ENCODE measurements at regions not wholly inside any gene's neighbourhood (a gene's known extent, or its start where the extent isn't known, plus 50 kb on each side); places are given as distances from the start of the nearest gene placed in this dataset.

DNA sequence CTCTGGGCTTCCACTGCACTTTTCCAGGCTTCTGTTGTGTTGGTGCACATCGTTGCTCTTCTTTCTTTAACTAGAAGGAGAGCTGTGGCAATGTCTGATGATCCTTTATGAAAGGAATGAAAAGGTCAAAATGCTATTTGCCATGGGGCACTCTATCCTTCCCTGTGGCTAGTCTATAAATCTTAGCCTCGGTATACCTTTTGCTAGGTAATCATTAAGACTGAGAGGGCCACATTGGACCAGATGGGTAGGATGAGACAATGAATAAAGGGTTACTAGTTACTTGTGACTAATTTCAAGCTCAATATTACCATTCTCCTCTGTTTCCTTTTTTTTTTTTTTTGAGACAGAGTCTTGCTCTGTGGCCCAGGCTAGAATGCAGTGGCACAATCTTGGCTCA lies 89.4 kb upstream of the C1orf87 start:
- no peak overlapping the region for H3K4me3 ChIP-seq
- H3K4me1 ChIP-seq (replicated peaks; ENCODE audit: insufficient read depth): peaks cover 4% of the 10 kb centered on the region; the same call in 1 of the 2 replicates
- ChIA-PET POLR2A (ENCODE audit: unreplicated experiment) (no interaction called here), CTCF (no interaction called here)
- no peaks in the 10 kb centered on the region for H4K20me1 ChIP-seq (ENCODE audit: insufficient read depth)
- no peaks in the 10 kb centered on the region for H3K9me2 ChIP-seq (ENCODE audit: insufficient read depth)
- H2AFZ ChIP-seq: no peak overlapping the region
- no peak for TF ChIP-seq EZH2 (IDR thresholded peaks at IDR 0.05; ENCODE audit: low read depth)
- TF ChIP-seq, protein P1, sequence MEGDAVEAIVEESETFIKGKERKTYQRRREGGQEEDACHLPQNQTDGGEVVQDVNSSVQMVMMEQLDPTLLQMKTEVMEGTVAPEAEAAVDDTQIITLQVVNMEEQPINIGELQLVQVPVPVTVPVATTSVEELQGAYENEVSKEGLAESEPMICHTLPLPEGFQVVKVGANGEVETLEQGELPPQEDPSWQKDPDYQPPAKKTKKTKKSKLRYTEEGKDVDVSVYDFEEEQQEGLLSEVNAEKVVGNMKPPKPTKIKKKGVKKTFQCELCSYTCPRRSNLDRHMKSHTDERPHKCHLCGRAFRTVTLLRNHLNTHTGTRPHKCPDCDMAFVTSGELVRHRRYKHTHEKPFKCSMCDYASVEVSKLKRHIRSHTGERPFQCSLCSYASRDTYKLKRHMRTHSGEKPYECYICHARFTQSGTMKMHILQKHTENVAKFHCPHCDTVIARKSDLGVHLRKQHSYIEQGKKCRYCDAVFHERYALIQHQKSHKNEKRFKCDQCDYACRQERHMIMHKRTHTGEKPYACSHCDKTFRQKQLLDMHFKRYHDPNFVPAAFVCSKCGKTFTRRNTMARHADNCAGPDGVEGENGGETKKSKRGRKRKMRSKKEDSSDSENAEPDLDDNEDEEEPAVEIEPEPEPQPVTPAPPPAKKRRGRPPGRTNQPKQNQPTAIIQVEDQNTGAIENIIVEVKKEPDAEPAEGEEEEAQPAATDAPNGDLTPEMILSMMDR (conservative IDR thresholded peaks at IDR 0.05): no peak
- no peak overlapping the region for H3K27ac ChIP-seq
- intact Hi-C loops (cut with micrococcal nuclease; ENCODE audit: unreplicated experiment): no loop called here
- H3K4me2 ChIP-seq: no peak overlapping the region
- no peaks in the 10 kb centered on the region for H3K9me3 ChIP-seq (ENCODE audit: insufficient read depth, low read depth)
- no peaks in the 10 kb centered on the region for H3K79me2 ChIP-seq (ENCODE audit: low read depth)
- BruUV-seq (replicated peaks): no TSS peak
- H3K27me3 ChIP-seq (ENCODE audit: insufficient read depth, low read depth): no peaks in the 10 kb centered on the region
- no peak for DNase-seq
- no peaks in the 10 kb centered on the region for H3F3A ChIP-seq (ENCODE audit: insufficient read depth, low read depth)
- H3K36me3 ChIP-seq (ENCODE audit: low read depth): no peaks in the 10 kb centered on the region

DNA sequence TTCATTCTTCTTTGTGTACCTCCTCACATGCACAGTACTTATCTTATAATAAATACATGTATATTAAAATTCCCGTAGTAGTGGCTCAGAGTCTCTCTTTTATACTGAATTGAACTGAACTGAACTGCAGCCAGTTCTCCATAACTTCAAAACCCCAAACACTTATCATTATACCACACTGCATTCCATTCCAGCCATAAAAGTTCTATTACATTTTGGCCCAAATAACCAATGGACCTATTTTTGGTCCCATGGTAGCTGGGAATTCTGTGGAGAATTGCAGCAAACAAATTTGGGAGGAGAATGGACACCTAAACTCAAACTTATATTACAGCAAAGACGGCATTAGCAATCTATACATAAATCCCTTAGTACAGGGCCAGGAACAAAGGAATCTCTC lies 86.6 kb upstream of the C1orf87 start:
- TF ChIP-seq, protein P1 (conservative IDR thresholded peaks at IDR 0.05): no peak
- TF ChIP-seq EZH2 (IDR thresholded peaks at IDR 0.05; ENCODE audit: low read depth): no peak
- Histone ChIP-seq H3K4me2 (no peak overlapping the region), H4K20me1 (ENCODE audit: insufficient read depth) (no peaks in the 10 kb centered on the region), H3K27ac (no peak overlapping the region), H3K4me1 (replicated peaks; ENCODE audit: insufficient read depth) (peaks cover 4% of the 10 kb centered on the region; the same call in 1 of the 2 replicates), H3K79me2 (ENCODE audit: low read depth) (no peaks in the 10 kb centered on the region), H3F3A (ENCODE audit: insufficient read depth, low read depth) (no peaks in the 10 kb centered on the region), H3K27me3 (ENCODE audit: insufficient read depth, low read depth) (no peaks in the 10 kb centered on the region), H3K9me3 (ENCODE audit: insufficient read depth, low read depth) (no peaks in the 10 kb centered on the region), H3K4me3 (no peak overlapping the region), H3K36me3 (ENCODE audit: low read depth) (no peaks in the 10 kb centered on the region), H2AFZ (no peak overlapping the region), H3K9me2 (ENCODE audit: insufficient read depth) (no peaks in the 10 kb centered on the region)
- no peak for DNase-seq
- POLR2A ChIA-PET (ENCODE audit: unreplicated experiment): no interaction called here
- intact Hi-C loops (cut with micrococcal nuclease; ENCODE audit: unreplicated experiment): no loop called here
- no TSS peak for BruUV-seq (replicated peaks)
- CTCF ChIA-PET: no interaction called here

- TF ChIP-seq EZH2 (IDR thresholded peaks at IDR 0.05; ENCODE audit: low read depth): no peak
- TF ChIP-seq, protein P1 (conservative IDR thresholded peaks at IDR 0.05): no peak
- ChIA-PET CTCF (no interaction called here), POLR2A (ENCODE audit: unreplicated experiment) (no interaction called here)
- Histone ChIP-seq H3K4me2 (no peak overlapping the region), H3K27me3 (ENCODE audit: insufficient read depth, low read depth) (no peaks in the 10 kb centered on the region), H3K36me3 (ENCODE audit: low read depth) (no peaks in the 10 kb centered on the region), H3F3A (ENCODE audit: insufficient read depth, low read depth) (no peaks in the 10 kb centered on the region), H3K27ac (no peak overlapping the region), H3K9me2 (ENCODE audit: insufficient read depth) (no peaks in the 10 kb centered on the region), H3K4me3 (no peak overlapping the region), H3K4me1 (replicated peaks; ENCODE audit: insufficient read depth) (0 out of 2 replicates have a peak, but pooled peaks cover 4% of the 10 kb centered on the region), H3K9me3 (ENCODE audit: insufficient read depth, low read depth) (no peaks in the 10 kb centered on the region), H2AFZ (no peak overlapping the region), H3K79me2 (ENCODE audit: low read depth) (no peaks in the 10 kb centered on the region), H4K20me1 (ENCODE audit: insufficient read depth) (no peaks in the 10 kb centered on the region)
- DNase-seq: no peak
- intact Hi-C loops (cut with micrococcal nuclease; ENCODE audit: unreplicated experiment): loop anchor here (10.0 kb wide), 1 partner anchor 888 kb away; no protein-coding TSS in a partner anchor
- no TSS peak for BruUV-seq (replicated peaks)
These were observed 82.8 kb upstream of the C1orf87 start for GRCh38 chr1:60156371-60156770.
